CD4-positive, alpha-beta T cell treated with Interleukin-10 for 1 hour (primary cell): ENCODE measurements at regions not wholly inside any gene's neighbourhood (a gene's known extent, or its start where the extent isn't known, plus 50 kb on each side); places are given as distances from the start of the nearest gene placed in this dataset.

ENCODE experiments used
- DNase-seq: peaks from one replicate; pipeline ENCODE4 v3.0.0-alpha.2; 2020

- DNase-seq: no peak
These were observed 141.2 kb downstream of the URI1 start for GRCh38 chr19:30083125-30083681.

GRCh38 chr19:30083701-30084156, 141.7 kb downstream of the URI1 start:
- no peak for DNase-seq

GRCh38 chr19:30084390-30084819, 142.4 kb downstream of the URI1 start:
- DNase-seq: no peak

GRCh38 chr19:30085394-30085793, 143.4 kb downstream of the URI1 start:
- DNase-seq: no peak

GRCh38 chr19:30086220-30086619, 144.2 kb downstream of the URI1 start:
- no peak for DNase-seq

- DNase-seq: no peak
These were observed 144.9 kb downstream of the URI1 start for GRCh38 chr19:30086916-30087315.

- DNase-seq: no peak
These were observed 145.5 kb downstream of the URI1 start for GRCh38 chr19:30087381-30088138.

- no peak for DNase-seq
These were observed 146.5 kb downstream of the URI1 start for GRCh38 chr19:30088567-30088966.

GRCh38 chr19:30089086-30089665, 147.1 kb downstream of the URI1 start:
- no peak for DNase-seq

- no peak for DNase-seq
These were observed 148.4 kb downstream of the URI1 start for GRCh38 chr19:30090476-30090875.

GRCh38 chr19:30090963-30091362, 148.9 kb downstream of the URI1 start:
- DNase-seq: no peak

GRCh38 chr19:30091456-30091855, 149.4 kb downstream of the URI1 start:
- DNase-seq: no peak

GRCh38 chr19:30091856-30092255, 149.8 kb downstream of the URI1 start:
- no peak for DNase-seq

GRCh38 chr19:30092721-30093569, 150.9 kb downstream of the URI1 start:
- no peak for DNase-seq

- DNase-seq: no peak
These were observed 152.1 kb downstream of the URI1 start for GRCh38 chr19:30093966-30094755.

- no peak for DNase-seq
These were observed 152.7 kb downstream of the URI1 start for GRCh38 chr19:30094756-30095140.

- no peak for DNase-seq
These were observed 153.1 kb downstream of the URI1 start for GRCh38 chr19:30095171-30095570.

- DNase-seq: no peak
These were observed 154.7 kb downstream of the URI1 start for GRCh38 chr19:30096596-30097370.

- DNase-seq: no peak
These were observed 155.8 kb downstream of the URI1 start for GRCh38 chr19:30097746-30098280.

- no peak for DNase-seq
These were observed 160.2 kb downstream of the URI1 start for GRCh38 chr19:30102239-30102638.

- no peak for DNase-seq
These were observed 160.6 kb downstream of the URI1 start for GRCh38 chr19:30102666-30103065.
